ENCODE measurements at regions not wholly inside any gene's neighbourhood (a gene's known extent, or its start where the extent isn't known, plus 50 kb on each side); places are given as distances from the start of the nearest gene placed in this dataset.

DNA sequence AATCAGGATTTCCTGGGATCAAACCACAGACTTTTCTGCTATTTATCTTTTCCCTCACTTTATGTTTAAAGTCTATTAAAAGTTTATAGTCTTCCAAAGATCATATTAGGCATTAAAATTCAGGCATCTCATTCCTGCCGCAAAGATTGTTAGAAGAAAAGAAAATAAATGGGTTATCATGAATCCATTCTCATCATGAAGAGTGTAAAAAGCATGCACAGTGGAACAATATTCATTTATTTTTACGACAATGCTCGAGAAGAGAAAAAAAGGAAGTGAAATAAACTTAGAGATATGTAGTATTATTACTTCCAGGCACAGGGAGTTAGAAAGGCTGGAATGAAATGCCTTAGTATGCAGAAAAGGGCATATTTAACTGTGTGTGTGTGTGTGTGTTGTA lies 213.7 kb upstream of the PLSCR5 start:
- TF ChIP-seq POLR2AphosphoS5 (IDR thresholded peaks at IDR 0.05; ENCODE audit: borderline replicate concordance, low read depth, low read length), result peak; percentile 47; the same call in 1 of the 2 replicates
- no peak for TF ChIP-seq EZH2 (IDR thresholded peaks at IDR 0.05)
- TF ChIP-seq FOXP2 (optimal IDR thresholded peaks at IDR 0.05; ENCODE audit: control extremely low read depth, extremely low read length, insufficient read depth), result peak; percentile 43
